ENCODE measurements at regions not wholly inside any gene's neighbourhood (a gene's known extent, or its start where the extent isn't known, plus 50 kb on each side); places are given as distances from the start of the nearest gene placed in this dataset.

GRCh38 chr6:150666071-150666470 lies 66.4 kb downstream of the PLEKHG1 start:
- ATAC-seq: no peak
- no peak for TF ChIP-seq CREB5 (CRISPR knock-in tag; IDR thresholded peaks at IDR 0.05; ENCODE audit: low read depth)
- no peak for TF ChIP-seq GLIS3 (CRISPR knock-in tag; IDR thresholded peaks at IDR 0.05)
- TF ChIP-seq ZFP30 (CRISPR knock-in tag; IDR thresholded peaks at IDR 0.05): no peak
- no peak for TF ChIP-seq ZNF70 (CRISPR knock-in tag; IDR thresholded peaks at IDR 0.05)
- no peak for TF ChIP-seq ZC3H10 (CRISPR knock-in tag; IDR thresholded peaks at IDR 0.05)
- no peak for TF ChIP-seq TCF4 (CRISPR knock-in tag; IDR thresholded peaks at IDR 0.05; ENCODE audit: borderline replicate concordance)
- TF ChIP-seq CSRNP3 (CRISPR knock-in tag; IDR thresholded peaks at IDR 0.05): no peak
- TF ChIP-seq ESRRG (CRISPR knock-in tag; IDR thresholded peaks at IDR 0.05): no peak
- TF ChIP-seq CSDC2 (CRISPR knock-in tag; IDR thresholded peaks at IDR 0.05): no peak
- TF ChIP-seq ZNF565 (CRISPR knock-in tag; conservative IDR thresholded peaks at IDR 0.05; ENCODE audit: low read depth): no peak
- no peak for TF ChIP-seq ARNTL (CRISPR knock-in tag; IDR thresholded peaks at IDR 0.05; ENCODE audit: borderline replicate concordance, low read depth)
- TF ChIP-seq PPARA (CRISPR knock-in tag; IDR thresholded peaks at IDR 0.05; ENCODE audit: borderline replicate concordance): no peak
- no peak for TF ChIP-seq ISL1 (CRISPR knock-in tag; IDR thresholded peaks at IDR 0.05)
- TF ChIP-seq TSHZ2 (CRISPR knock-in tag; IDR thresholded peaks at IDR 0.05): no peak

GRCh38 chr6:150667359-150667758 lies 67.7 kb downstream of the PLEKHG1 start:
- TF ChIP-seq POU6F1 (CRISPR knock-in tag; IDR thresholded peaks at IDR 0.05; ENCODE audit: borderline replicate concordance, low read depth) (no peak), RARB (CRISPR knock-in tag; IDR thresholded peaks at IDR 0.05) (no peak), BACH2 (CRISPR knock-in tag; IDR thresholded peaks at IDR 0.05; ENCODE audit: borderline replicate concordance) (no peak), ZNF70 (CRISPR knock-in tag; IDR thresholded peaks at IDR 0.05) (no peak), ARNTL (CRISPR knock-in tag; IDR thresholded peaks at IDR 0.05; ENCODE audit: borderline replicate concordance, low read depth) (no peak), ZNF8 (CRISPR knock-in tag; IDR thresholded peaks at IDR 0.05) (no peak), ZFP3 (CRISPR knock-in tag; IDR thresholded peaks at IDR 0.05) (no peak), ZC3H10 (CRISPR knock-in tag; IDR thresholded peaks at IDR 0.05) (no peak), GLIS3 (CRISPR knock-in tag; IDR thresholded peaks at IDR 0.05) (no peak), SNAI2 (CRISPR knock-in tag; IDR thresholded peaks at IDR 0.05) (no peak)
- no peak for ATAC-seq

- no peak for ATAC-seq
- no peak for TF ChIP-seq BACH2 (CRISPR knock-in tag; IDR thresholded peaks at IDR 0.05; ENCODE audit: borderline replicate concordance)
- no peak for TF ChIP-seq TSHZ2 (CRISPR knock-in tag; IDR thresholded peaks at IDR 0.05)
- TF ChIP-seq ISL1 (CRISPR knock-in tag; IDR thresholded peaks at IDR 0.05): no peak
- no peak for TF ChIP-seq ZNF8 (CRISPR knock-in tag; IDR thresholded peaks at IDR 0.05)
- no peak for TF ChIP-seq CSRNP3 (CRISPR knock-in tag; IDR thresholded peaks at IDR 0.05)
- TF ChIP-seq ZFP3 (CRISPR knock-in tag; IDR thresholded peaks at IDR 0.05): no peak
- TF ChIP-seq ZFP30 (CRISPR knock-in tag; IDR thresholded peaks at IDR 0.05): no peak
- TF ChIP-seq SNAI2 (CRISPR knock-in tag; IDR thresholded peaks at IDR 0.05): no peak
- no peak for TF ChIP-seq POU6F1 (CRISPR knock-in tag; IDR thresholded peaks at IDR 0.05; ENCODE audit: borderline replicate concordance, low read depth)
- TF ChIP-seq PATZ1 (CRISPR knock-in tag; IDR thresholded peaks at IDR 0.05; ENCODE audit: borderline replicate concordance): no peak
Measured at GRCh38 chr6:150667977-150668716, 68.5 kb downstream of the PLEKHG1 start.

All from SK-N-SH treated with all-trans-retinoic acid at 6 μM for 48 hours (cell line).